Caki2 (cell line): ENCODE measurements at regions not wholly inside any gene's neighbourhood (a gene's known extent, or its start where the extent isn't known, plus 50 kb on each side); places are given as distances from the start of the nearest gene placed in this dataset.
"Not testable (repeated sequence)": the region's sequence is repeated elsewhere in the genome, so short reads cannot be mapped to it uniquely, and the experiment has no call there.

Experiments
- DNase-seq: peaks from one replicate; pipeline ENCODE4 v3.0.0-alpha.2; 2015; ENCODE audit warnings: low read depth
- in situ Hi-C: cut with HindIII; loops from 2 replicates; pipeline ENCODE4 v1.10.0; 2016; ENCODE audit warnings: low sequenced_read_pairs, low pct_unique_long_range_greater_than_20kb, mixed read lengths

GRCh38 chr11:80733790-80734189 is 1293.0 kb upstream of the TENM4 start:
- in situ Hi-C loops: no loop called here
- no peak for DNase-seq

GRCh38 chr11:80733361-80733760 is 1292.5 kb upstream of the TENM4 start:
- in situ Hi-C loops: no loop called here
- DNase-seq: no peak

GRCh38 chr11:80727315-80727714 is 1286.5 kb upstream of the TENM4 start:
- in situ Hi-C loops: no loop called here
- DNase-seq: no peak

- no peak for DNase-seq
- in situ Hi-C loops: no loop called here
Observed at GRCh38 chr11:80726236-80726635, 1285.4 kb upstream of the TENM4 start.

- DNase-seq: no peak
- in situ Hi-C loops: no loop called here
Observed at GRCh38 chr11:80724366-80724765, 1283.5 kb upstream of the TENM4 start.

GRCh38 chr11:80722629-80723028 is 1281.8 kb upstream of the TENM4 start:
- DNase-seq: no peak
- in situ Hi-C loops: no loop called here

GRCh38 chr11:80720295-80720694 is 1279.5 kb upstream of the TENM4 start:
- DNase-seq: no peak
- in situ Hi-C loops: no loop called here

GRCh38 chr11:80719292-80719646 is 1278.4 kb upstream of the TENM4 start:
- no peak for DNase-seq
- in situ Hi-C loops: no loop called here

- DNase-seq: no peak
- in situ Hi-C loops: no loop called here
Observed at GRCh38 chr11:80718611-80719291, 1277.9 kb upstream of the TENM4 start.

- in situ Hi-C loops: no loop called here
- peak; percentile 27 for DNase-seq
Observed at GRCh38 chr11:80702264-80702663, 1261.4 kb upstream of the TENM4 start.

- DNase-seq: peak; percentile 46
- in situ Hi-C loops: no loop called here
Observed at GRCh38 chr11:80700386-80700785, 1259.6 kb upstream of the TENM4 start.

- DNase-seq: peak; percentile 37
- in situ Hi-C loops: not testable (repeated sequence)
Observed at GRCh38 chr11:80699406-80700177, 1258.8 kb upstream of the TENM4 start.

- DNase-seq: no peak
- in situ Hi-C loops: no loop called here
Observed at GRCh38 chr11:80698637-80699036, 1257.8 kb upstream of the TENM4 start.

GRCh38 chr11:80694385-80694784 is 1253.6 kb upstream of the TENM4 start:
- in situ Hi-C loops: no loop called here
- DNase-seq: no peak

GRCh38 chr11:80687941-80688340 is 1247.1 kb upstream of the TENM4 start:
- DNase-seq: no peak
- in situ Hi-C loops: no loop called here

- in situ Hi-C loops: no loop called here
- no peak for DNase-seq
Observed at GRCh38 chr11:80686889-80687288, 1246.1 kb upstream of the TENM4 start.

GRCh38 chr11:80673566-80673965 is 1232.7 kb upstream of the TENM4 start:
- no peak for DNase-seq
- in situ Hi-C loops: no loop called here

GRCh38 chr11:80669620-80670019 is 1228.8 kb upstream of the TENM4 start:
- no peak for DNase-seq
- in situ Hi-C loops: no loop called here

- in situ Hi-C loops: no loop called here
- DNase-seq: no peak
Observed at GRCh38 chr11:80668039-80668438, 1227.2 kb upstream of the TENM4 start.

GRCh38 chr11:80655834-80656233 is 1215.0 kb upstream of the TENM4 start:
- no peak for DNase-seq
- in situ Hi-C loops: no loop called here
